ENCODE measurements at regions not wholly inside any gene's neighbourhood (a gene's known extent, or its start where the extent isn't known, plus 50 kb on each side); places are given as distances from the start of the nearest gene placed in this dataset.

GRCh38 chr22:23499845-23500500 is 80.1 kb downstream of the IGLL1 start:
- TF ChIP-seq SUZ12 (IDR thresholded peaks at IDR 0.05) (no peak), HDGF (IDR thresholded peaks at IDR 0.05; ENCODE audit: borderline replicate concordance) (no peak), L3MBTL2 (conservative IDR thresholded peaks at IDR 0.05) (no peak), FOXM1 (IDR thresholded peaks at IDR 0.05; ENCODE audit: borderline replicate concordance) (no peak), CTBP1 (IDR thresholded peaks at IDR 0.05; ENCODE audit: borderline replicate concordance) (no peak), SP1 (IDR thresholded peaks at IDR 0.05) (no peak), ARNT (IDR thresholded peaks at IDR 0.05) (no peak), TARDBP (IDR thresholded peaks at IDR 0.05) (no peak), FOXK2 (IDR thresholded peaks at IDR 0.05) (no peak), ZNF384 (IDR thresholded peaks at IDR 0.05) (no peak), ELF4 (IDR thresholded peaks at IDR 0.05) (no peak), BHLHE40 (IDR thresholded peaks at IDR 0.05; ENCODE audit: borderline replicate concordance) (no peak)
